GM12878 (cell line): ENCODE measurements at regions not wholly inside any gene's neighbourhood (a gene's known extent, or its start where the extent isn't known, plus 50 kb on each side); places are given as distances from the start of the nearest gene placed in this dataset.

Experiments used
- ATAC-seq: fragments of 200-7000 bp; cut with Tn5 transposase; 3 replicates; pipeline ENCODE4 v1.9.1; 2020; ENCODE audit warnings: mild to moderate bottlenecking, moderate library complexity
- BruUV-seq: library from RNA; stranded (reverse); fragments of 400-500 nt; replicated peaks from 2 replicates; lab custom pipeline; 2021; lab: Mats Ljungman, UMichigan
- CTCF ChIA-PET: fragments of 300-600 bp; sonication (Branson Sonifier 250); formaldehyde crosslinking; extraction: SDS; loops from one replicate; lab custom pipeline; 2021; ENCODE audit warnings: inconsistent platforms; lab: Yijun Ruan, JAX
- POLR2A ChIA-PET: fragments of 350-600 bp; formaldehyde crosslinking; extraction: SDS; loops from one replicate; lab custom pipeline; 2021; ENCODE audit warnings: inconsistent platforms; lab: Charles Lee
- RAD21 ChIA-PET: fragments of 300-600 bp; sonication (Branson Sonifier 250); formaldehyde crosslinking; loops from one replicate; lab custom pipeline; 2023; ENCODE audit warnings: antibody characterized with exemption; ENCODE audit not compliant: unreplicated experiment; lab: Charles Lee
- SMC1A ChIA-PET: fragments of 300-600 bp; sonication (Branson Sonifier 250); formaldehyde crosslinking; loops from one replicate; lab custom pipeline; 2023; ENCODE audit not compliant: unreplicated experiment, uncharacterized antibody; lab: Charles Lee
- DNase-seq: peaks from one replicate; pipeline ENCODE4 v3.0.0-alpha.2; 2011; ENCODE audit warnings: low read depth, low spot score
- FAIRE-seq: peaks from 3 replicates; lab custom pipeline; 2011; peaks lifted over from hg19 to GRCh38; lab: Jason Lieb, UNC
- H2AFZ ChIP-seq: 2 replicates; pipeline ENCODE4 v1.6.0; 2011; ENCODE audit warnings: low read depth, low read length, control low read depth; ENCODE audit not compliant: control insufficient read depth
- H3K27ac ChIP-seq: 2 replicates; pipeline ENCODE4 v1.5.1; 2011; ENCODE audit warnings: control low read depth; ENCODE audit not compliant: control insufficient read depth, insufficient read depth
- H3K27me3 ChIP-seq, 2 experiments: replicated peaks in 1 of 2; 2 replicates each; pipeline versions ENCODE4 v1.6.0 to v1.6.1; 2011; ENCODE audit warnings: low read length in 1 of 2; ENCODE audit not compliant: control insufficient read depth in 2 of 2, insufficient read depth in 2 of 2
- H3K36me3 ChIP-seq, 2 experiments: 2 replicates each; pipeline ENCODE4 v1.5.1; 2011; ENCODE audit warnings: low read length in 1 of 2; ENCODE audit not compliant: control insufficient read depth in 2 of 2, insufficient read depth in 2 of 2
- H3K4me1 ChIP-seq: 2 replicates; pipeline ENCODE4 v1.6.1; 2011; ENCODE audit warnings: mild to moderate bottlenecking, low read length, moderate library complexity, mixed read lengths; ENCODE audit not compliant: control insufficient read depth, insufficient read depth
- H3K4me2 ChIP-seq: 2 replicates; pipeline ENCODE4 v1.6.0; 2011; ENCODE audit warnings: control low read depth; ENCODE audit not compliant: control insufficient read depth, insufficient read depth
- H3K4me3 ChIP-seq: fragments of 200-600 bp; sonication (generic); 2 replicates; pipeline ENCODE4 v1.5.1; 2016
- H3K79me2 ChIP-seq: 2 replicates; pipeline ENCODE4 v1.6.0; 2011; ENCODE audit warnings: low read length; ENCODE audit not compliant: control insufficient read depth, insufficient read depth
- H3K9ac ChIP-seq: 2 replicates; pipeline ENCODE4 v1.8.0; 2011; ENCODE audit warnings: low read length, control low read depth, mixed read lengths; ENCODE audit not compliant: control insufficient read depth, insufficient read depth
- H3K9me3 ChIP-seq: replicated peaks from 3 replicates; pipeline ENCODE4 v1.5.1; 2011; ENCODE audit warnings: mild to moderate bottlenecking, low read length; ENCODE audit not compliant: control insufficient read depth, insufficient read depth
- H4K20me1 ChIP-seq: 2 replicates; pipeline ENCODE4 v1.6.0; 2011; ENCODE audit not compliant: control insufficient read depth, insufficient read depth
- CTCF ChIP-seq, 3 experiments: IDR thresholded peaks in 2 of 3; conservative IDR thresholded peaks in 1 of 3; 2 replicates each; pipeline ENCODE4 v1.5.1; 2011; ENCODE audit warnings: low read depth in 3 of 3, low read length in 3 of 3, mild to moderate bottlenecking in 3 of 3, control low read depth in 2 of 3, moderate library complexity in 2 of 3, inconsistent platforms in 1 of 3, mixed read lengths in 1 of 3; ENCODE audit not compliant: control insufficient read depth in 2 of 3, insufficient read depth in 1 of 3; ENCODE audit errors: extremely low read depth in 1 of 3
- CUX1 ChIP-seq: IDR thresholded peaks from 2 replicates; pipeline ENCODE4 v1.6.1; 2012; ENCODE audit warnings: improper control_type of control experiment, low read depth, low read length; ENCODE audit not compliant: insufficient replicate concordance
- IRF5 ChIP-seq: fragments of 450-650 bp; IDR thresholded peaks from 2 replicates; pipeline ENCODE4 v1.6.1; 2017; ENCODE audit warnings: borderline replicate concordance
- WGBS: methylation state at CpG from one replicate; pipeline ENCODE4 v1.1.6; 2016; ENCODE audit warnings: low lambda C conversion rate; ENCODE audit not compliant: insufficient replicate concordance, insufficient coverage; ENCODE audit errors: missing lambda C conversion rate; 5-methylcytosine and 5-hydroxymethylcytosine counted together
- in situ Hi-C: fragments of 300-500 bp; cut with MboI; formaldehyde crosslinking; loops from 9 replicates; pipeline ENCODE4 v1.14.3; 2018; ENCODE audit warnings: mixed read lengths
- intact Hi-C: fragments of 100-400 bp; cut with micrococcal nuclease; formaldehyde crosslinking; loops from one replicate; pipeline ENCODE4 v1.14.2; 2022; ENCODE audit not compliant: unreplicated experiment

GRCh38 chr2:16430846-16431245, 234.8 kb downstream of the CYRIA start:
- BruUV-seq, result no TSS peak
- ATAC-seq, result no peak
- CTCF ChIA-PET, result no interaction called here
- FAIRE-seq, result no peak
- Histone ChIP-seq H3K9ac (no peak overlapping the region), H3K9me3 (no peaks in the 10 kb centered on the region), H3K4me2 (no peak overlapping the region), H2AFZ (no peak overlapping the region), H3K4me1 (no peaks in the 10 kb centered on the region), H3K27ac (no peak overlapping the region), H3K27me3 (no peaks in the 10 kb centered on the region), H4K20me1 (no peaks in the 10 kb centered on the region), H3K36me3 (no peaks in the 10 kb centered on the region), H3K4me3 (no peak overlapping the region), H3K79me2 (no peaks in the 10 kb centered on the region)
- intact Hi-C loops (no loop called here), in situ Hi-C loops (no loop called here)
- SMC1A ChIA-PET, result no interaction called here
- no peak for DNase-seq
- WGBS, result 10% methylated on average over 3 of the region's 3 CpGs
- RAD21 ChIA-PET, result no interaction called here
- POLR2A ChIA-PET, result no interaction called here
- no peak for TF ChIP-seq IRF5

- no peak for FAIRE-seq
- Histone ChIP-seq H3K4me2 (no peak overlapping the region), H3K4me1 (no peaks in the 10 kb centered on the region), H3K9ac (no peak overlapping the region), H3K79me2 (no peaks in the 10 kb centered on the region), H3K4me3 (no peak overlapping the region), H4K20me1 (no peaks in the 10 kb centered on the region), H2AFZ (no peak overlapping the region), H3K36me3 (no peaks in the 10 kb centered on the region), H3K27me3 (no peaks in the 10 kb centered on the region), H3K27ac (no peak overlapping the region), H3K9me3 (no peaks in the 10 kb centered on the region)
- no peak for ATAC-seq
- in situ Hi-C loops (no loop called here), intact Hi-C loops (no loop called here)
- TF ChIP-seq CTCF (IDR thresholded peaks at IDR 0.05 in 2 of 3, conservative IDR thresholded peaks at IDR 0.05 in 1 of 3; ENCODE audit: control insufficient read depth in 2 of 3, extremely low read depth in 1 of 3, insufficient read depth in 1 of 3, low read depth in 3 of 3, low read length in 3 of 3) (0 out of 6 replicates have a peak, but pooled peaks of 2 of the 3 experiments have one; percentile 2 to 6), CUX1 (no peak)
- ChIA-PET CTCF (no interaction called here), SMC1A (no interaction called here), RAD21 (no interaction called here), POLR2A (no interaction called here)
- 0% methylated on average over 2 of the region's 2 CpGs for WGBS
- no TSS peak for BruUV-seq
- no peak for DNase-seq
Measured at GRCh38 chr2:16429431-16430145, 236.0 kb downstream of the CYRIA start.
